ENCODE measurements at regions not wholly inside any gene's neighbourhood (a gene's known extent, or its start where the extent isn't known, plus 50 kb on each side); places are given as distances from the start of the nearest gene placed in this dataset.

GRCh38 chr7:32251659-32252058, 181.5 kb upstream of the PDE1C start:
- TF ChIP-seq CTCF (IDR thresholded peaks at IDR 0.05) (no peak), POLR2A (IDR thresholded peaks at IDR 0.05) (no peak)

All from vagina (tissue), 2 donors.